ENCODE measurements at regions not wholly inside any gene's neighbourhood (a gene's known extent, or its start where the extent isn't known, plus 50 kb on each side); places are given as distances from the start of the nearest gene placed in this dataset.

- no peaks in the 10 kb centered on the region for H3K27me3 ChIP-seq
- H3K9me3 ChIP-seq: peaks cover 0 to 4% (median 0%) of the 10 kb centered on the region in 4 donors
- TF ChIP-seq, protein P1, sequence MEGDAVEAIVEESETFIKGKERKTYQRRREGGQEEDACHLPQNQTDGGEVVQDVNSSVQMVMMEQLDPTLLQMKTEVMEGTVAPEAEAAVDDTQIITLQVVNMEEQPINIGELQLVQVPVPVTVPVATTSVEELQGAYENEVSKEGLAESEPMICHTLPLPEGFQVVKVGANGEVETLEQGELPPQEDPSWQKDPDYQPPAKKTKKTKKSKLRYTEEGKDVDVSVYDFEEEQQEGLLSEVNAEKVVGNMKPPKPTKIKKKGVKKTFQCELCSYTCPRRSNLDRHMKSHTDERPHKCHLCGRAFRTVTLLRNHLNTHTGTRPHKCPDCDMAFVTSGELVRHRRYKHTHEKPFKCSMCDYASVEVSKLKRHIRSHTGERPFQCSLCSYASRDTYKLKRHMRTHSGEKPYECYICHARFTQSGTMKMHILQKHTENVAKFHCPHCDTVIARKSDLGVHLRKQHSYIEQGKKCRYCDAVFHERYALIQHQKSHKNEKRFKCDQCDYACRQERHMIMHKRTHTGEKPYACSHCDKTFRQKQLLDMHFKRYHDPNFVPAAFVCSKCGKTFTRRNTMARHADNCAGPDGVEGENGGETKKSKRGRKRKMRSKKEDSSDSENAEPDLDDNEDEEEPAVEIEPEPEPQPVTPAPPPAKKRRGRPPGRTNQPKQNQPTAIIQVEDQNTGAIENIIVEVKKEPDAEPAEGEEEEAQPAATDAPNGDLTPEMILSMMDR (IDR thresholded peaks at IDR 0.05): no peak
- TF ChIP-seq POLR2A (IDR thresholded peaks at IDR 0.05; ENCODE audit: low read depth): no peak
- TF ChIP-seq POLR2AphosphoS5 (IDR thresholded peaks at IDR 0.05): no peak
- H3K36me3 ChIP-seq: no peaks in the 10 kb centered on the region
- no peak overlapping the region for H3K4me3 ChIP-seq
- H3K4me1 ChIP-seq: no peaks in the 10 kb centered on the region
- intact Hi-C loops (cut with DNase I): no loop called here
- no peak for DNase-seq (ENCODE audit: extremely low spot score)
- WGBS: 33% methylated on average over 2 of the region's 2 CpGs
- no peak overlapping the region for H3K27ac ChIP-seq (replicated peaks in 1 of 4)
These were observed 377.7 kb upstream of the AGTR1 start for GRCh38 chr3:148319960-148320359.

GRCh38 chr3:148329481-148330235 lies 368.0 kb upstream of the AGTR1 start:
- no peak for TF ChIP-seq POLR2AphosphoS5 (IDR thresholded peaks at IDR 0.05)
- TF ChIP-seq EP300 (IDR thresholded peaks at IDR 0.05): no peak
- no peak for TF ChIP-seq POLR2A (IDR thresholded peaks at IDR 0.05; ENCODE audit: low read depth)
- TF ChIP-seq, protein P1 (IDR thresholded peaks at IDR 0.05): no peak
- Histone ChIP-seq H3K27ac (replicated peaks in 1 of 4) (no peak overlapping the region), H3K4me1 (peaks cover 0 to 15% (median 8%) of the 10 kb centered on the region in 4 donors), H3K9me3 (no peaks in the 10 kb centered on the region), H3K36me3 (no peaks in the 10 kb centered on the region), H3K27me3 (no peaks in the 10 kb centered on the region), H3K4me3 (no peak overlapping the region)
- 64% methylated on average over 4 of the region's 4 CpGs for WGBS
- no peak for DNase-seq (ENCODE audit: extremely low spot score)
- intact Hi-C loops (cut with DNase I): no loop called here

GRCh38 chr3:148330542-148330941 lies 367.2 kb upstream of the AGTR1 start:
- H3K4me3 ChIP-seq: no peak overlapping the region
- DNase-seq (ENCODE audit: extremely low spot score): no peak
- WGBS: 55% methylated on average over 4 of the region's 4 CpGs
- no peaks in the 10 kb centered on the region for H3K27me3 ChIP-seq
- H3K36me3 ChIP-seq: no peaks in the 10 kb centered on the region
- intact Hi-C loops (cut with DNase I): no loop called here
- H3K27ac ChIP-seq (replicated peaks in 1 of 4): no peak overlapping the region
- TF ChIP-seq POLR2AphosphoS5 (IDR thresholded peaks at IDR 0.05) (no peak), EP300 (IDR thresholded peaks at IDR 0.05) (no peak), POLR2A (IDR thresholded peaks at IDR 0.05; ENCODE audit: low read depth) (no peak)
- TF ChIP-seq, protein P1 (IDR thresholded peaks at IDR 0.05): no peak
- H3K4me1 ChIP-seq: peaks cover 0 to 15% (median 8%) of the 10 kb centered on the region in 4 donors
- H3K9me3 ChIP-seq: no peaks in the 10 kb centered on the region

GRCh38 chr3:148331081-148331846 lies 366.4 kb upstream of the AGTR1 start:
- DNase-seq (ENCODE audit: extremely low spot score): no peak
- intact Hi-C loops (cut with DNase I): no loop called here
- TF ChIP-seq POLR2AphosphoS5 (IDR thresholded peaks at IDR 0.05): no peak
- no peak for TF ChIP-seq EP300 (IDR thresholded peaks at IDR 0.05)
- TF ChIP-seq, protein P1 (IDR thresholded peaks at IDR 0.05): no peak
- TF ChIP-seq POLR2A (IDR thresholded peaks at IDR 0.05; ENCODE audit: low read depth): no peak
- no peak overlapping the region for H3K4me3 ChIP-seq
- H3K36me3 ChIP-seq: no peaks in the 10 kb centered on the region
- no peaks in the 10 kb centered on the region for H3K9me3 ChIP-seq
- no peaks in the 10 kb centered on the region for H3K27me3 ChIP-seq
- peaks cover 0 to 15% (median 8%) of the 10 kb centered on the region in 4 donors for H3K4me1 ChIP-seq
- H3K27ac ChIP-seq (replicated peaks in 1 of 4): no peak overlapping the region
- 29% methylated on average over 1 of the region's 1 CpG for WGBS
